ENCODE measurements at regions not wholly inside any gene's neighbourhood (a gene's known extent, or its start where the extent isn't known, plus 50 kb on each side); places are given as distances from the start of the nearest gene placed in this dataset.

GRCh38 chr1:99084562-99084961, 79.9 kb upstream of the PLPPR5 start:
- no peak for TF ChIP-seq CEBPB (IDR thresholded peaks at IDR 0.05; ENCODE audit: low read depth, low read length)
- no peak for TF ChIP-seq E2F6 (IDR thresholded peaks at IDR 0.05)
- TF ChIP-seq TBP (IDR thresholded peaks at IDR 0.05; ENCODE audit: low read depth, low read length): no peak
- TF ChIP-seq PHF8 (conservative IDR thresholded peaks at IDR 0.05; ENCODE audit: low read depth, low read length): no peak
- no peak for TF ChIP-seq CTCF (IDR thresholded peaks at IDR 0.05; ENCODE audit: control extremely low read depth in 1 of 3, insufficient read depth in 1 of 3, low read depth in 1 of 3, low read length in 3 of 3)
- TF ChIP-seq SP1 (IDR thresholded peaks at IDR 0.05; ENCODE audit: low read depth, low read length): no peak
- no peak for TF ChIP-seq RAD21 (IDR thresholded peaks at IDR 0.05 in 1 of 2, conservative IDR thresholded peaks at IDR 0.05 in 1 of 2; ENCODE audit: low read depth in 2 of 2, low read length in 2 of 2)
- no peak for TF ChIP-seq JUN (IDR thresholded peaks at IDR 0.05; ENCODE audit: low read depth, low read length)
- TF ChIP-seq SUZ12 (IDR thresholded peaks at IDR 0.05; ENCODE audit: low read length): no peak
- TF ChIP-seq ATF2 (IDR thresholded peaks at IDR 0.05; ENCODE audit: low read length): no peak
- no peak for TF ChIP-seq BRCA1 (IDR thresholded peaks at IDR 0.05; ENCODE audit: low read depth, low read length)
